KBM-7 (cell line): ENCODE measurements at regions not wholly inside any gene's neighbourhood (a gene's known extent, or its start where the extent isn't known, plus 50 kb on each side); places are given as distances from the start of the nearest gene placed in this dataset.
"Not testable (repeated sequence)": the region's sequence is repeated elsewhere in the genome, so short reads cannot be mapped to it uniquely, and the experiment has no call there.

Experiments
- DNase-seq: peaks from one replicate; pipeline ENCODE4 v3.0.0-alpha.2; 2015
- in situ Hi-C: fragments of 300-500 bp; cut with MboI; formaldehyde crosslinking; loops from 2 replicates; pipeline ENCODE4 v1.14.3; 2020; ENCODE audit warnings: low sequenced_read_pairs, low pct_unique_long_range_greater_than_20kb, mixed read lengths

- DNase-seq, in situ Hi-C loops: not testable (repeated sequence)
Observed at GRCh38 chr2:87295135-87295534, 273.5 kb upstream of the PLGLB1 start.

GRCh38 chr2:87301349-87301748 is 279.7 kb upstream of the PLGLB1 start:
- DNase-seq, in situ Hi-C loops: not testable (repeated sequence)

- in situ Hi-C loops, DNase-seq: not testable (repeated sequence)
Observed at GRCh38 chr2:87301871-87302270, 280.2 kb upstream of the PLGLB1 start.

GRCh38 chr2:87308621-87309020 is 287.0 kb upstream of the PLGLB1 start:
- DNase-seq, in situ Hi-C loops: not testable (repeated sequence)

GRCh38 chr2:87309785-87310184 is 288.1 kb upstream of the PLGLB1 start:
- in situ Hi-C loops, result not testable (repeated sequence)

GRCh38 chr2:87311896-87312441 is 290.3 kb upstream of the PLGLB1 start:
- in situ Hi-C loops, DNase-seq: not testable (repeated sequence)

More at GRCh38 chr2:87309785-87310184, 288.1 kb upstream of the PLGLB1 start:
- DNase-seq, result not testable (repeated sequence)

GRCh38 chr2:87314622-87315021 is 293.0 kb upstream of the PLGLB1 start:
- in situ Hi-C loops, DNase-seq: not testable (repeated sequence)

- DNase-seq, in situ Hi-C loops: not testable (repeated sequence)
Observed at GRCh38 chr2:87315183-87315902, 293.7 kb upstream of the PLGLB1 start.

GRCh38 chr2:87317193-87317592 is 295.5 kb upstream of the PLGLB1 start:
- DNase-seq, in situ Hi-C loops: not testable (repeated sequence)

- in situ Hi-C loops, DNase-seq: not testable (repeated sequence)
Observed at GRCh38 chr2:87318814-87319491, 297.3 kb upstream of the PLGLB1 start.

GRCh38 chr2:87319705-87320104 is 298.1 kb upstream of the PLGLB1 start:
- DNase-seq, in situ Hi-C loops: not testable (repeated sequence)

GRCh38 chr2:87321201-87321600 is 299.6 kb upstream of the PLGLB1 start:
- in situ Hi-C loops, DNase-seq: not testable (repeated sequence)

GRCh38 chr2:87324335-87325041 is 302.8 kb upstream of the PLGLB1 start:
- in situ Hi-C loops, DNase-seq: not testable (repeated sequence)

GRCh38 chr2:87325042-87325910 is 303.6 kb upstream of the PLGLB1 start:
- DNase-seq, in situ Hi-C loops: not testable (repeated sequence)

- DNase-seq, in situ Hi-C loops: not testable (repeated sequence)
Observed at GRCh38 chr2:87325911-87326294, 304.3 kb upstream of the PLGLB1 start.

GRCh38 chr2:87326754-87327153 is 305.1 kb upstream of the PLGLB1 start:
- in situ Hi-C loops, DNase-seq: not testable (repeated sequence)

- DNase-seq, in situ Hi-C loops: not testable (repeated sequence)
Observed at GRCh38 chr2:87327648-87328371, 306.2 kb upstream of the PLGLB1 start.

- DNase-seq, in situ Hi-C loops: not testable (repeated sequence)
Observed at GRCh38 chr2:87329529-87329928, 307.9 kb upstream of the PLGLB1 start.
